HepG2 (cell line): ENCODE measurements at regions not wholly inside any gene's neighbourhood (a gene's known extent, or its start where the extent isn't known, plus 50 kb on each side); places are given as distances from the start of the nearest gene placed in this dataset.

Source experiments
- CHCHD3 ChIP-seq: sonication (generic); formaldehyde crosslinking; IDR thresholded peaks from 2 replicates; pipeline ENCODE4 v1.8.0; 2022; ENCODE audit warnings: mild to moderate bottlenecking, missing genetic modification reagents, moderate library complexity
- CHD4 ChIP-seq: fragments of 200-600 bp; sonication (generic); IDR thresholded peaks from 2 replicates; pipeline ENCODE4 v1.7.0; 2017; ENCODE audit warnings: mild to moderate bottlenecking, low read length, borderline replicate concordance
- GATAD2A ChIP-seq: IDR thresholded peaks from 2 replicates; pipeline ENCODE4 v1.6.1; 2016
- HOXA9 ChIP-seq: sonication (generic); formaldehyde crosslinking; IDR thresholded peaks from 2 replicates; pipeline ENCODE4 v1.8.1; 2022; ENCODE audit warnings: missing genetic modification reagents, mild to moderate bottlenecking, moderate library complexity, borderline replicate concordance
- KDM6A ChIP-seq: IDR thresholded peaks from 2 replicates; pipeline ENCODE4 v1.6.1; 2016; ENCODE audit warnings: low read depth
- MBNL3 ChIP-seq: fragments of 250-450 bp; sonication (Bioruptor Pico); conservative IDR thresholded peaks from 2 replicates; pipeline ENCODE4 v1.8.0; 2022; ENCODE audit warnings: mild to moderate bottlenecking, inconsistent platforms
- NKX3-1 ChIP-seq: sonication (generic); formaldehyde crosslinking; IDR thresholded peaks from 2 replicates; pipeline ENCODE4 v1.5.0; 2020; ENCODE audit warnings: missing genetic modification reagents
- RARG ChIP-seq: sonication (generic); formaldehyde crosslinking; IDR thresholded peaks from 2 replicates; pipeline ENCODE4 v1.4.0; 2020; ENCODE audit warnings: low read depth, mild to moderate bottlenecking, missing genetic modification reagents
- SIN3B ChIP-seq: fragments of 150-350 bp; IDR thresholded peaks from 2 replicates; pipeline ENCODE4 v1.6.1; 2014; ENCODE audit warnings: low read length
- SP4 ChIP-seq: sonication (generic); formaldehyde crosslinking; IDR thresholded peaks from 2 replicates; pipeline ENCODE4 v1.8.1; 2023; ENCODE audit warnings: mild to moderate bottlenecking, missing genetic modification reagents
- TCF7 ChIP-seq: sonication (generic); IDR thresholded peaks from 2 replicates; pipeline ENCODE4 v1.6.1; 2016; ENCODE audit warnings: antibody characterized with exemption, low read depth
- ZFAT ChIP-seq: sonication (generic); formaldehyde crosslinking; conservative IDR thresholded peaks from 2 replicates; pipeline ENCODE4 v1.8.1; 2023; ENCODE audit warnings: missing genetic modification reagents, inconsistent platforms
- ZNF12 ChIP-seq: sonication (generic); formaldehyde crosslinking; IDR thresholded peaks from 2 replicates; pipeline ENCODE4 v1.5.0; 2020; ENCODE audit warnings: missing genetic modification reagents
- ZNF234 ChIP-seq: sonication (generic); formaldehyde crosslinking; conservative IDR thresholded peaks from 2 replicates; pipeline ENCODE4 v1.5.1; 2020; ENCODE audit warnings: mild to moderate bottlenecking, missing genetic modification reagents
- ZNF460 ChIP-seq: sonication (generic); formaldehyde crosslinking; IDR thresholded peaks from 2 replicates; pipeline ENCODE4 v1.5.1; 2020; ENCODE audit warnings: missing genetic modification reagents, mild to moderate bottlenecking, borderline replicate concordance
- ZNF552 ChIP-seq: sonication (generic); formaldehyde crosslinking; IDR thresholded peaks from 2 replicates; pipeline ENCODE4 v1.9.0; 2022; ENCODE audit warnings: missing genetic modification reagents, mild to moderate bottlenecking, borderline replicate concordance
- ZNF556 ChIP-seq: sonication (generic); formaldehyde crosslinking; IDR thresholded peaks from 2 replicates; pipeline ENCODE4 v1.4.0; 2020; ENCODE audit warnings: mild to moderate bottlenecking, missing genetic modification reagents, borderline replicate concordance
- ZNF660 ChIP-seq: sonication (generic); formaldehyde crosslinking; IDR thresholded peaks from 2 replicates; pipeline ENCODE4 v1.5.1; 2020; ENCODE audit warnings: mild to moderate bottlenecking, low read depth, missing genetic modification reagents, borderline replicate concordance
- ZNF678 ChIP-seq: sonication (generic); formaldehyde crosslinking; IDR thresholded peaks from 2 replicates; pipeline ENCODE4 v1.4.0; 2020; ENCODE audit warnings: mild to moderate bottlenecking, missing genetic modification reagents
- TF ChIP-seq, protein P1 (sequence below), 2 experiments: fragments of 450-650 bp in 1 of 2; sonication (generic) in 1 of 2; formaldehyde crosslinking in 1 of 2; IDR thresholded peaks; 2 replicates each; pipeline versions ENCODE4 v1.6.1 to v1.8.0; 2016 to 2022; ENCODE audit warnings: antibody characterized with exemption in 1 of 2, mild to moderate bottlenecking in 1 of 2, missing genetic modification reagents in 1 of 2
- TF ChIP-seq, protein P2 (sequence below): sonication (generic); formaldehyde crosslinking; IDR thresholded peaks from 2 replicates; pipeline ENCODE4 v1.4.0; 2020; ENCODE audit warnings: mild to moderate bottlenecking, missing genetic modification reagents
- TF ChIP-seq, protein P3 (sequence below): sonication (generic); formaldehyde crosslinking; IDR thresholded peaks from 2 replicates; pipeline ENCODE4 v1.5.1; 2020; ENCODE audit warnings: missing genetic modification reagents, mild to moderate bottlenecking, borderline replicate concordance

DNA sequence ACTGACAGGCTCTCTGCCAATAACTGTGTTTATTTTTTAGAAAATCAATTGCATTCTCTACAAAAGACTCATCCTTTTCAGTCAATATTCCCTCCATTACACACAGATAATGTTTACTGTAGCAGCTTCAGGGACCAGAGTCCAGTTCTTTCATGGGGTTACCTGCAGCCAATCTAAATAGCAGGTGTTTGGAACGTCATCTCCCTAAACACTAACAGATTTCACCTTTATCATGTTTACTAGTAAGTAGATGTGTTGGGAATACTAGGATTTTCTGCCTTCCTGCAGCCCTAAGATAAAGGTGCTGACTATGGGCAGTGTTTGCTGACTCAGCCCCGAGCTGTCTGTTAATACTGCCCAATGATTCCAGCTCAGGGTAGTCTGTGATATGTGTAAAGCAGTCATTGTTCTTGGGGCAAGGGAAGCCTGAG, 447.0 kb downstream of the KIF4B start (continued):
- TF ChIP-seq, protein P1, sequence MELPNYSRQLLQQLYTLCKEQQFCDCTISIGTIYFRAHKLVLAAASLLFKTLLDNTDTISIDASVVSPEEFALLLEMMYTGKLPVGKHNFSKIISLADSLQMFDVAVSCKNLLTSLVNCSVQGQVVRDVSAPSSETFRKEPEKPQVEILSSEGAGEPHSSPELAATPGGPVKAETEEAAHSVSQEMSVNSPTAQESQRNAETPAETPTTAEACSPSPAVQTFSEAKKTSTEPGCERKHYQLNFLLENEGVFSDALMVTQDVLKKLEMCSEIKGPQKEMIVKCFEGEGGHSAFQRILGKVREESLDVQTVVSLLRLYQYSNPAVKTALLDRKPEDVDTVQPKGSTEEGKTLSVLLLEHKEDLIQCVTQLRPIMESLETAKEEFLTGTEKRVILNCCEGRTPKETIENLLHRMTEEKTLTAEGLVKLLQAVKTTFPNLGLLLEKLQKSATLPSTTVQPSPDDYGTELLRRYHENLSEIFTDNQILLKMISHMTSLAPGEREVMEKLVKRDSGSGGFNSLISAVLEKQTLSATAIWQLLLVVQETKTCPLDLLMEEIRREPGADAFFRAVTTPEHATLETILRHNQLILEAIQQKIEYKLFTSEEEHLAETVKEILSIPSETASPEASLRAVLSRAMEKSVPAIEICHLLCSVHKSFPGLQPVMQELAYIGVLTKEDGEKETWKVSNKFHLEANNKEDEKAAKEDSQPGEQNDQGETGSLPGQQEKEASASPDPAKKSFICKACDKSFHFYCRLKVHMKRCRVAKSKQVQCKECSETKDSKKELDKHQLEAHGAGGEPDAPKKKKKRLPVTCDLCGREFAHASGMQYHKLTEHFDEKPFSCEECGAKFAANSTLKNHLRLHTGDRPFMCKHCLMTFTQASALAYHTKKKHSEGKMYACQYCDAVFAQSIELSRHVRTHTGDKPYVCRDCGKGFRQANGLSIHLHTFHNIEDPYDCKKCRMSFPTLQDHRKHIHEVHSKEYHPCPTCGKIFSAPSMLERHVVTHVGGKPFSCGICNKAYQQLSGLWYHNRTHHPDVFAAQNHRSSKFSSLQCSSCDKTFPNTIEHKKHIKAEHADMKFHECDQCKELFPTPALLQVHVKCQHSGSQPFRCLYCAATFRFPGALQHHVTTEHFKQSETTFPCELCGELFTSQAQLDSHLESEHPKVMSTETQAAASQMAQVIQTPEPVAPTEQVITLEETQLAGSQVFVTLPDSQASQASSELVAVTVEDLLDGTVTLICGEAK (IDR thresholded peaks at IDR 0.05): no peak
- TF ChIP-seq, protein P1 (CRISPR knock-in tag; IDR thresholded peaks at IDR 0.05): no peak
- TF ChIP-seq ZNF234 (CRISPR knock-in tag) (no peak), HOXA9 (CRISPR knock-in tag) (no peak), ZNF660 (CRISPR knock-in tag) (no peak), ZNF556 (CRISPR knock-in tag) (peak; percentile 40; the same call in 1 of the 2 replicates), ZNF12 (CRISPR knock-in tag) (no peak), SP4 (CRISPR knock-in tag) (no peak), RARG (CRISPR knock-in tag) (peak; percentile 79; the same call in 1 of the 2 replicates), ZNF460 (CRISPR knock-in tag) (peak; percentile 29; the same call in 1 of the 2 replicates), SIN3B (no peak), MBNL3 (CRISPR knock-in tag) (no peak), ZNF678 (no peak), KDM6A (CRISPR knock-in tag) (peak; percentile 93), TCF7 (peak; percentile 82), ZNF552 (CRISPR knock-in tag) (no peak), CHD4 (no peak), ZFAT (CRISPR knock-in tag) (no peak), NKX3-1 (CRISPR knock-in tag) (no peak), CHCHD3 (no peak), GATAD2A (CRISPR knock-in tag) (peak; percentile 97)
- TF ChIP-seq, protein P2, sequence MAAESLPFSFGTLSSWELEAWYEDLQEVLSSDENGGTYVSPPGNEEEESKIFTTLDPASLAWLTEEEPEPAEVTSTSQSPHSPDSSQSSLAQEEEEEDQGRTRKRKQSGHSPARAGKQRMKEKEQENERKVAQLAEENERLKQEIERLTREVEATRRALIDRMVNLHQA (CRISPR knock-in tag): no peak
- TF ChIP-seq, protein P3, sequence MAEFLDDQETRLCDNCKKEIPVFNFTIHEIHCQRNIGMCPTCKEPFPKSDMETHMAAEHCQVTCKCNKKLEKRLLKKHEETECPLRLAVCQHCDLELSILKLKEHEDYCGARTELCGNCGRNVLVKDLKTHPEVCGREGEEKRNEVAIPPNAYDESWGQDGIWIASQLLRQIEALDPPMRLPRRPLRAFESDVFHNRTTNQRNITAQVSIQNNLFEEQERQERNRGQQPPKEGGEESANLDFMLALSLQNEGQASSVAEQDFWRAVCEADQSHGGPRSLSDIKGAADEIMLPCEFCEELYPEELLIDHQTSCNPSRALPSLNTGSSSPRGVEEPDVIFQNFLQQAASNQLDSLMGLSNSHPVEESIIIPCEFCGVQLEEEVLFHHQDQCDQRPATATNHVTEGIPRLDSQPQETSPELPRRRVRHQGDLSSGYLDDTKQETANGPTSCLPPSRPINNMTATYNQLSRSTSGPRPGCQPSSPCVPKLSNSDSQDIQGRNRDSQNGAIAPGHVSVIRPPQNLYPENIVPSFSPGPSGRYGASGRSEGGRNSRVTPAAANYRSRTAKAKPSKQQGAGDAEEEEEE (CRISPR knock-in tag): no peak
